ENCODE measurements at regions not wholly inside any gene's neighbourhood (a gene's known extent, or its start where the extent isn't known, plus 50 kb on each side); places are given as distances from the start of the nearest gene placed in this dataset.

DNA sequence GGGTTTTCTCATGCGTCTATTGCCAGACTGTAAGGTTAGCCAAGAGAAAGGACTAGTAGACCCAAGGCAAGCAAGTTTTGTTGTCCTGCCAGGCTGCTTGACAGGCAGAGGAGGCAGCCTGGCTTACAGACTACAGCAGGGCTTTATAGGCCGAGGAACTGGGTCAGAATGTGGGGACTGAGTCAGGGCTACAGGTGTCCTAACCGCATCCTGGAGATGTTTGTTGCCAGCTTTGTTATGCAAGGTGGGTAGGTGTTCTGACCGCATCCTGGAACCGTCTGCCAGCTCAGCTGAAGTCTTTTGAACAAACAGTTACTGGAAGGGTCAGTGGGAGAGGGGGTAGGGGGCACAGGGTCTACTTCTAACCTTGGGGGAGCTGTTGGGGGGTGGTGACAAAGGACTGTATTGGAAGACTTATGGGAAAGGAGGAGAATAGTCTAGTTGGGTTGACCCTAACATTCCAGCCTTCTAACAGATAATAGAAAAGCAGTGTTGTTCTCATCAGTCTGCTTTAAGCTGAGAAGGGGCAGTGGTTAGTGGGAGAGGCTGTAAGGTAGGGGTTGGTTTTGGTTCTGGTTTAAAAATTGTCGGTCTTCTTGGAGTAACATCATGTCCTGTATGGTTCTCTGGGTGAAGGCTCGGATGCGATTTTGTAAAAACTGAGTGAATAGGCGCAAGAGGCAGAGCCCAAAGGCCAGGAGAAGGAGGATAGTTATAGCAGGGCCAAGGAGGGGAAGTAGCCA is 913.8 kb upstream of the SLITRK5 start:
- peak; percentile 59 for DNase-seq

DNA sequence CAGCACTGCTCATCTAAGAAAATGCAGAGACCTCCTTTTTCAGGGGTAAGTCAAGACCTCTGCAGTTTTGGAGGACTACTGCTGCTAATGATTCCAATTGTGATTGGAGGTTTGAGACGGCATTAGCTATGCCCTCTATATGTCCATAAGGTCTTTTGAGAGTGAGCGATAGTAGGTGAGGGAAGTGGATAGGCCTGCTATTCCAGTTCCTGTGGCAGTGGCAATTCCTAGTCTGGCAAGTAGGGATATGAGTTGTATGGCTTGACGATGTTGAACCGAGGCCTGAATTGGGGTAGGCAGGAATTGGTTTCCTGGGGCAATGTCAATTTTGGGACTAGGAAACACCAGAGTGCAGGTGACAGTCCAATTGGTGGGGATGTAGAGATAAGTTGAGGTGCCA is 913.1 kb upstream of the SLITRK5 start:
- no peak for DNase-seq

DNA sequence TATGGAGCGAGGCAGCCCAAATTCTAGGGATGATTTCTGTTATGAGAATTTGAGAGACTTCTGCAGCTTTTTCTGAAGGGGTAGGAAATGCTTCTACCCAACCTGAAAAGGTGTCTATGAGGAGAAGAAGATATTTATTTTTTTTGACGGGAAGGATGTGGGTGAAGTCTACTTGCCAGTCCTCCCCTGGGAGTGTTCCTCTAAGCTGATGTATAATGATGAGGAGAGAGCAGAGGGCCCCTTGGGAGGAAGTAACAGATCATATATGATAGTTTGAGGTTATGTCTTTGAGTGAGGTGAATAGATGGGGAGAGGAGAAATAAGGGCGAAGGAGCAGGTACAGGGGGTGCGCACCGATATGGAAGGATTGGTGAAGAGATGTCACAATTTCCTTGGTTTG is 910.6 kb upstream of the SLITRK5 start:
- DNase-seq: no peak

GRCh38 chr13:86765462-86765861 is 905.7 kb upstream of the SLITRK5 start:
- DNase-seq: peak; percentile 12

- DNase-seq: no peak
Observed at GRCh38 chr13:86788616-86789015, 882.6 kb upstream of the SLITRK5 start.

DNA sequence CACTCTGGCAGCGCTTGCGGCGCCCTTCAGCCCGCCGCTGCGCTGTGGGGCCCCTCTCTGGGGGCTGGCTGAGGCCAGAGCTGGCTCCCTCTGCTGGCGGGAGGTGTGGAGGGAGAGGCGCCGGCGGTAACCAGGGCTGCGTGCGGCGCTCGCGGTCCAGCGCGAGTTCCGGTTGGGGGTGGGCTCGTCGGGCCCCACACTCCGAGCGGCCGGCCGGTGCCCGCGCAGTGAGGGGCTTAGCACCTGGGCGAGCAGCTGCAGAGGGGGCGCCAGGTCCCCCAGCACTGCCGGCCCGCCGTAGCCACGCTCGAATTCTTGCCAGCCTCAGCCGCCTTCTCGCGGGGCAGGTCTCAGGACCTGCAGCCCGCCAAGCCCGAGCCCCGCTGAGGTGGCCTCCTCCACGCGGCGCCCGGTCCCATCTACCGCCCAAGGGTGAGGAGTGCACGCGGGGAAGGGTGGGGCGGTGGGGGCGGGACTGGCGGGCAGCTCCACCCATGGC is 879.0 kb upstream of the SLITRK5 start:
- DNase-seq: no peak

GRCh38 chr13:86795858-86796257 is 875.3 kb upstream of the SLITRK5 start:
- DNase-seq: no peak

DNA sequence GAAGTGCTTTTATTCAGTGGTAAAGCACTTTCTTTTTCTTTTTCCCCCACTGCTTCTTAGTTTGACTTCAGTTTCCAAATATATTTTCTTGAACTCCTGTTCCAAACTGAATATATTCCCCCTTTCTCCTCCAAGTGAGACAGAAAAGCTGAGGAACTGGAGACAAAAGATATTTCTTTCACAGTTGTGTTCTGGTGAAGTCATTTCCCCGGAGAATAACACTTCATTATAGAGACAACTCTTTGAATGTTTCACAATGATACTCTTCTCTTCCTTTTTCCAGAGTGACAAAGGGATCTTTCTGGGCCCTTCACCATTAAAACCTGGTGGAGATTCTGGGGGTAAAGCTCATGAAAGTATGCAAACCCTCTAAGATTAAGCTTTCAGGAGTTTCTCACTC is 860.8 kb upstream of the SLITRK5 start:
- no peak for DNase-seq

- DNase-seq: no peak
Observed at GRCh38 chr13:86813198-86813597, 858.0 kb upstream of the SLITRK5 start.

DNA sequence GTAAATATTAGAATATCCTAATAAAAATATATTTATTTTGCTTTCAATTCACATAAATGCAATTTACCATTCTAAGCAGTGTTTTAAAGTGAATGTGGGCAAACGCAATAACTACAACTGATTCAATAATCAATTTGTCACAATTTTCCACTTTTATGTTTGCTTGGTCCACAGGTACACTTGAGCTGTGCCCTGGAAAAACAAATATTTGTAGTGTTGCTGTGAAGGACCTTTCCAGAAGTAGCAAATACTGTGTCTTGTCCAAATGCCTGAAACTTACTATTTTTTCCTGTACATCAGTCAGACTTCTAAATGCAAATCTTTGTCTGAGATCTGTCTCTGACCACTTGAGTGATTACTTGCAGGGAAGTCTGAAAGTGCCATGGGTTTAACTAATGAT is 845.8 kb upstream of the SLITRK5 start:
- no peak for DNase-seq

- no peak for DNase-seq
Observed at GRCh38 chr13:86826232-86826631, 844.9 kb upstream of the SLITRK5 start.

DNA sequence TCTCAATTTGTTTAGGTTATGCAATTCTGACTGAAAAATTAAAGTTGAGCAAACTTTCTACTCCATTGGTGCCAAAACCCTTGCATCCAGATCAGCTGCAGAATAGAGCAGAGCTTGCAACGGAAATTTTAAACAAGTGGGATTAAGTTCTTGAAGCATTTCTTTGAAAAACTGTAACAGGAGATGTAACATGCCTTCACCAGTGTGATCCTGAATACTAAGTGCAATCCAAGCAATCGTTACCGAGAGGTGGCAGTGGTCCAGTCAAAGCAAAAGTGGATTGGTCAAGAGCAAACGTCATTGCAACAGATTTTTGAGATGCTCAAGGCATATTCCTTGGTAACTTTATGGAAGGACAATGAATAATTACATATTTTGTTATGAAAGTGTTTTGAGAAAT is 841.1 kb upstream of the SLITRK5 start:
- DNase-seq: no peak

- DNase-seq: no peak
Observed at GRCh38 chr13:86831084-86831483, 840.1 kb upstream of the SLITRK5 start.

GRCh38 chr13:86838411-86839120 is 832.6 kb upstream of the SLITRK5 start:
- no peak for DNase-seq

DNA sequence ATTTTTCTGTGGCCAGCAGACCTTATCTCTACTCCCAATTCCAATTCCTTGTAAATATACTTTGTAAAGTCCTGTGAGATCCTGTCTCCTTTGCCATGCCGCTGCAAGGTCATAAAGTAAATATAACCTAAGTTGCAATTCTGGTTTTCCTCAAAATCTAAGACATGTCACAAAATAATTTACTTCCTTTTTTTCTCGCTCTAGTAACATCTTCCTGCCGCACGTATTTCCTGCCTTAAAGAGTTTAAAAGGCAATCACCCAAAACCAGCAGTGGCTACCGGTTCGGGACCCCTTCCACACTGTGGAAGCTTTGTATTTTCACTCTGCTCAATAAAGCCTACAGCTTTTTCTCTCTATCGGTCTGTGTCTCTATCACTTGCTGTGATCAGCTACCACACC is 832.0 kb upstream of the SLITRK5 start:
- no peak for DNase-seq

GRCh38 chr13:86840250-86841191 is 830.6 kb upstream of the SLITRK5 start:
- DNase-seq: no peak

GRCh38 chr13:86841264-86841663 is 829.9 kb upstream of the SLITRK5 start:
- DNase-seq: no peak

GRCh38 chr13:86846501-86846900 is 824.7 kb upstream of the SLITRK5 start:
- no peak for DNase-seq

- DNase-seq: no peak
Observed at GRCh38 chr13:86848716-86849115, 822.5 kb upstream of the SLITRK5 start.

DNA sequence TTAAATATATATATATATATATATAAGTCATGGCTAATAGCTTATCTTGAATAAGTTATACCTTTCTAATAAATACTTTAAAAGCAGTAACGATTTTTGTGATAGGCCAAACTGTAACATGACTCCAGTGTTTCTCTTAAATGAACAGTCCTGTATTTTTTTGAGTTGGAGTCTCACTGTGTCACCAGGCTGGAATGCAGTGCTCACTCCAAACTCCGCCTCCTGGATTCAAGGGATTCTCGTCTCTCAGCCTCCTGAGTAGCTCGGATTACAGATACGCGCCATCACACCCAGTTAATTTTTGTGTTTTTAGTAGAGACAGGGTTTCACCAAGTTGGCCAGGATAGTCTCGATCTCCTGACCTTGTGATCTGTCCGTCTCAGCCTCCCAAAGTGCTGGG is 814.2 kb upstream of the SLITRK5 start:
- no peak for DNase-seq

- DNase-seq: no peak
Observed at GRCh38 chr13:86858216-86858615, 813.0 kb upstream of the SLITRK5 start.

GRCh38 chr13:86862137-86862536 is 809.0 kb upstream of the SLITRK5 start:
- no peak for DNase-seq

GRCh38 chr13:86864376-86864775 is 806.8 kb upstream of the SLITRK5 start:
- DNase-seq: no peak

Data from CD4-positive, alpha-beta T cell treated with Interferon gamma for 1 hour (primary cell).